ENCODE measurements at regions not wholly inside any gene's neighbourhood (a gene's known extent, or its start where the extent isn't known, plus 50 kb on each side); places are given as distances from the start of the nearest gene placed in this dataset.
A peak's percentile ranks its signal among the peaks of the same experiment; 100 is the strongest.

- H3K4me1 ChIP-seq (ENCODE audit: control insufficient read depth in 2 of 3, insufficient read depth in 2 of 3, low read depth in 1 of 3, low read length in 3 of 3) = no peaks in the 10 kb centered on the region
- H3K4me3 ChIP-seq (ENCODE audit: low read length in 3 of 3) = no peak overlapping the region
- intact Hi-C loops (cut with DNase I) = no loop called here
- no peak for FAIRE-seq
- H3K9me3 ChIP-seq (ENCODE audit: control insufficient read depth in 2 of 3, insufficient read depth in 1 of 3, low read length in 3 of 3) = no peaks in the 10 kb centered on the region
- no peaks in the 10 kb centered on the region for H3K36me3 ChIP-seq (ENCODE audit: control insufficient read depth in 2 of 3, insufficient read depth in 3 of 3, low read length in 3 of 3)
- H3K27me3 ChIP-seq (ENCODE audit: control insufficient read depth, insufficient read depth, low read length) = no peaks in the 10 kb centered on the region
- DNase-seq = peak in 1 of 5 donors; percentile 37
- H3K9ac ChIP-seq (ENCODE audit: low read length in 3 of 3) = no peak overlapping the region
- TF ChIP-seq, protein P1, sequence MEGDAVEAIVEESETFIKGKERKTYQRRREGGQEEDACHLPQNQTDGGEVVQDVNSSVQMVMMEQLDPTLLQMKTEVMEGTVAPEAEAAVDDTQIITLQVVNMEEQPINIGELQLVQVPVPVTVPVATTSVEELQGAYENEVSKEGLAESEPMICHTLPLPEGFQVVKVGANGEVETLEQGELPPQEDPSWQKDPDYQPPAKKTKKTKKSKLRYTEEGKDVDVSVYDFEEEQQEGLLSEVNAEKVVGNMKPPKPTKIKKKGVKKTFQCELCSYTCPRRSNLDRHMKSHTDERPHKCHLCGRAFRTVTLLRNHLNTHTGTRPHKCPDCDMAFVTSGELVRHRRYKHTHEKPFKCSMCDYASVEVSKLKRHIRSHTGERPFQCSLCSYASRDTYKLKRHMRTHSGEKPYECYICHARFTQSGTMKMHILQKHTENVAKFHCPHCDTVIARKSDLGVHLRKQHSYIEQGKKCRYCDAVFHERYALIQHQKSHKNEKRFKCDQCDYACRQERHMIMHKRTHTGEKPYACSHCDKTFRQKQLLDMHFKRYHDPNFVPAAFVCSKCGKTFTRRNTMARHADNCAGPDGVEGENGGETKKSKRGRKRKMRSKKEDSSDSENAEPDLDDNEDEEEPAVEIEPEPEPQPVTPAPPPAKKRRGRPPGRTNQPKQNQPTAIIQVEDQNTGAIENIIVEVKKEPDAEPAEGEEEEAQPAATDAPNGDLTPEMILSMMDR (IDR thresholded peaks at IDR 0.05; ENCODE audit: borderline replicate concordance, extremely low read depth, insufficient read depth) = no peak
- no peak overlapping the region for H3K27ac ChIP-seq (ENCODE audit: low read depth in 2 of 2, low read length in 2 of 2)
Observed at GRCh38 chr4:55269995-55270394, 76.0 kb upstream of the SRD5A3 start.

DNA sequence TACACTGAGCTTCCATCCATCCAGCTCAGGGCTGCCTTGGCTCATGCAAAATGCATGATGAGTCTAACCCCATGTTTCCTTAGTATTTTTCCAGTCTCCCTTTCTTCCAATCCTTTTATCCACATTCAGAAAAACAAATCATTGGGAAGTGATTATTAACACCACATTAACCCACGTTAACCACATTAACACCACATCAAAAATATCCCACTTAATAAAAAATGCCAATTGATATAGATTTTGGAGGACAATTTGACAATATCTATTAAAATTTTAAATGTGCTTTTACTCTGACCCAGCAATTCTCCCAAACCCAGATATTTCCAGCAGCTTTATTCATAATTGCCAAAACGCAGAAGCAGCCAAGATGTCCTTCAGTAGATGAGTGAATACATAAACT is 75.6 kb upstream of the SRD5A3 start:
- no peaks in the 10 kb centered on the region for H3K4me1 ChIP-seq (ENCODE audit: control insufficient read depth in 2 of 3, insufficient read depth in 2 of 3, low read depth in 1 of 3, low read length in 3 of 3)
- no peaks in the 10 kb centered on the region for H3K36me3 ChIP-seq (ENCODE audit: control insufficient read depth in 2 of 3, insufficient read depth in 3 of 3, low read length in 3 of 3)
- no peak for DNase-seq
- no peak overlapping the region for H3K9ac ChIP-seq (ENCODE audit: low read length in 3 of 3)
- no peaks in the 10 kb centered on the region for H3K27me3 ChIP-seq (ENCODE audit: control insufficient read depth, insufficient read depth, low read length)
- H3K4me3 ChIP-seq (ENCODE audit: low read length in 3 of 3) = no peak overlapping the region
- FAIRE-seq = no peak
- no peaks in the 10 kb centered on the region for H3K9me3 ChIP-seq (ENCODE audit: control insufficient read depth in 2 of 3, insufficient read depth in 1 of 3, low read length in 3 of 3)
- intact Hi-C loops (cut with DNase I) = no loop called here
- no peak overlapping the region for H3K27ac ChIP-seq (ENCODE audit: low read depth in 2 of 2, low read length in 2 of 2)
- TF ChIP-seq, protein P1 (IDR thresholded peaks at IDR 0.05; ENCODE audit: borderline replicate concordance, extremely low read depth, insufficient read depth) = no peak

DNA sequence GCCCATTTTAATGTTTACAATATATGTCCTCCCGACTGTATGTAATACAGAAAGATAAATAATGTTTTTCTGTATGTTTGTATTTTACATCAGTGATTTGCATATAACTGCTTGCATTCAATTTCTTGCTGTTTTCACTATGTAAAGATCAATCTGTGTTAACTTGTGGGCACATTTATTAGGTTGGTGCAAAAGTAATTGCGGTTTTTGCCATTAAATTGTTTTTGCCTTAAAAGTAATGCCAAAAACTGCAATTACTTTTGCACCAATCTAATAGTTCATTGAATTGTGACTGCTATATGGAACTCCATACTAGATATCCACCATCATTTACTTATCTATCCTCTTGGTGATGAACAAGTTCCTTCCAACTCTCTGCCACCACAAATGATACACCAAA is 73.9 kb upstream of the SRD5A3 start:
- TF ChIP-seq, protein P1 (IDR thresholded peaks at IDR 0.05; ENCODE audit: borderline replicate concordance, extremely low read depth, insufficient read depth) = no peak
- no peak for FAIRE-seq
- intact Hi-C loops (cut with DNase I) = no loop called here
- H3K27me3 ChIP-seq (ENCODE audit: control insufficient read depth, insufficient read depth, low read length) = no peaks in the 10 kb centered on the region
- DNase-seq = no peak
- no peaks in the 10 kb centered on the region for H3K4me1 ChIP-seq (ENCODE audit: control insufficient read depth in 2 of 3, insufficient read depth in 2 of 3, low read depth in 1 of 3, low read length in 3 of 3)
- no peak overlapping the region for H3K27ac ChIP-seq (ENCODE audit: low read depth in 2 of 2, low read length in 2 of 2)
- no peaks in the 10 kb centered on the region for H3K9me3 ChIP-seq (ENCODE audit: control insufficient read depth in 2 of 3, insufficient read depth in 1 of 3, low read length in 3 of 3)
- no peak overlapping the region for H3K4me3 ChIP-seq (ENCODE audit: low read length in 3 of 3)
- H3K9ac ChIP-seq (ENCODE audit: low read length in 3 of 3) = no peak overlapping the region
- no peaks in the 10 kb centered on the region for H3K36me3 ChIP-seq (ENCODE audit: control insufficient read depth in 2 of 3, insufficient read depth in 3 of 3, low read length in 3 of 3)

GRCh38 chr4:55272589-55272988 is 73.5 kb upstream of the SRD5A3 start:
- no peak for DNase-seq
- H3K9me3 ChIP-seq (ENCODE audit: control insufficient read depth in 2 of 3, insufficient read depth in 1 of 3, low read length in 3 of 3) = no peaks in the 10 kb centered on the region
- no peaks in the 10 kb centered on the region for H3K27me3 ChIP-seq (ENCODE audit: control insufficient read depth, insufficient read depth, low read length)
- H3K9ac ChIP-seq (ENCODE audit: low read length in 3 of 3) = no peak overlapping the region
- H3K36me3 ChIP-seq (ENCODE audit: control insufficient read depth in 2 of 3, insufficient read depth in 3 of 3, low read length in 3 of 3) = no peaks in the 10 kb centered on the region
- FAIRE-seq = no peak
- H3K4me1 ChIP-seq (ENCODE audit: control insufficient read depth in 2 of 3, insufficient read depth in 2 of 3, low read depth in 1 of 3, low read length in 3 of 3) = no peaks in the 10 kb centered on the region
- intact Hi-C loops (cut with DNase I) = no loop called here
- no peak overlapping the region for H3K27ac ChIP-seq (ENCODE audit: low read depth in 2 of 2, low read length in 2 of 2)
- TF ChIP-seq, protein P1 (IDR thresholded peaks at IDR 0.05; ENCODE audit: borderline replicate concordance, extremely low read depth, insufficient read depth) = no peak
- no peak overlapping the region for H3K4me3 ChIP-seq (ENCODE audit: low read length in 3 of 3)
